Colonic mucosa (tissue), 4 donors: ENCODE measurements at regions not wholly inside any gene's neighbourhood (a gene's known extent, or its start where the extent isn't known, plus 50 kb on each side); places are given as distances from the start of the nearest gene placed in this dataset.

ENCODE experiments used
- DNase-seq: peaks from one replicate; pipeline ENCODE4 v3.0.0-alpha.2; 2020
- H3K27ac ChIP-seq: fragments of 200-600 bp; one replicate; pipeline ENCODE4 v1.8.0; 2021
- H3K27me3 ChIP-seq: fragments of 200-600 bp; one replicate; pipeline ENCODE4 v1.8.0; 2021
- H3K36me3 ChIP-seq: fragments of 200-600 bp; one replicate; pipeline ENCODE4 v1.8.0; 2021
- H3K4me1 ChIP-seq: fragments of 200-600 bp; one replicate; pipeline ENCODE4 v1.8.0; 2021; ENCODE audit warnings: mild to moderate bottlenecking
- H3K4me3 ChIP-seq: fragments of 200-600 bp; one replicate; pipeline ENCODE4 v1.8.0; 2021
- H3K9ac ChIP-seq, 2 donors: one replicate each; pipeline ENCODE4 v1.7.0; 2013; ENCODE audit warnings: control low read depth in 2 of 2, low read depth in 2 of 2, low read length in 2 of 2
- H3K9me3 ChIP-seq: fragments of 200-600 bp; one replicate; pipeline ENCODE4 v1.8.0; 2021
- CTCF ChIP-seq: fragments of 200-600 bp; IDR thresholded peaks from one replicate; pipeline ENCODE4 v1.8.0; 2022; ENCODE audit warnings: antibody characterized with exemption, mild to moderate bottlenecking
- intact Hi-C: fragments of 100-400 bp; cut with DNase I; formaldehyde crosslinking; loops from one replicate; pipeline ENCODE4 v1.14.1; 2022
- donor health status: healthy.
- donor health status: DM: no; HTN: no; CAD: no.
- donor health status: DM: no; HTN: no; CAD: no.

DNA sequence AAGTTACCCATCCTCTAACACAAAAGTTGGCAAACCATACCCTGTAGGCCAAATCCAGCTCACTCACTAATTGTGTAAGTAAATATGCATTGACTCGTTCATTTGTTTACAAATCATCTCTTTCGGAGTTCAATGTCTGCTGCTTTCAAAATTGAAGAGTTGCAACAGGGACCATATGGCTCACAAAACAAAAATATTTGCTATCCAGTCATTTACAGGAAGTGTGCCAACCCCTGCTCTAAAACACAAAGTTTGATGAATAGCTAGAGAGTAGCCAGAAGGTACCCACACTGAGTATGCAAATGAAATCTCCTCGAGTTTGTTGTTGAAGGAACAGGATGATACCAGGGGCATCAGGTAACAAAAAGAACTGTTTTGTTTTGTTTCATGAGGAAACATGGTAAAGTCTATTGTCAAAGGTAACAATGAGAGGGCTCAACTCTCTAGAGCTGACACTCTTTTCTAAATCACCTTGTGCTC lies 236.2 kb upstream of the THBS1 start:
- H3K4me1 ChIP-seq: no peaks in the 10 kb centered on the region
- DNase-seq: no peak
- H3K36me3 ChIP-seq: no peaks in the 10 kb centered on the region
- intact Hi-C loops: no loop called here
- H3K9me3 ChIP-seq: no peaks in the 10 kb centered on the region
- H3K27ac ChIP-seq: no peak overlapping the region
- no peaks in the 10 kb centered on the region for H3K27me3 ChIP-seq
- no peak for TF ChIP-seq CTCF
- H3K4me3 ChIP-seq: no peak overlapping the region
- no peak overlapping the region for H3K9ac ChIP-seq

DNA sequence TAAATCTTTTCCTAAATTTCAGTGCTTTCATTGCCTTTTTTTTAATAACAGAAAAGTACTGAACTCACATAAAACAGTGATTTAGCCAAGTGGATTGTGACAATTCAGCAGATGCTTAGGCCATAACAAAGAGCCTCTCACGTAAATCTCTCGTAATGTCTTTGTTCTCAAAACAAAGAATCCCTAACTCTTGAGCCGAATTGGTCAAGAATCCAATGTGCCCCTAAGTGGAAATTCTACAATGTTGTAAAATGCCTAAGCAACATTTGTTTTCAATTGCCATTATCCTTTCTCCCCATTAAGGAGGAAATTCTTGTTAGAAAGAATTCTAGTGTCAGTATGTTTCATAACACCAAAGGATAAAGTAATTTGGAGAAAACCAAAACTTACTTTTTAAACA lies 235.7 kb upstream of the THBS1 start:
- Histone ChIP-seq H3K27ac (no peak overlapping the region), H3K9me3 (no peaks in the 10 kb centered on the region), H3K27me3 (no peaks in the 10 kb centered on the region), H3K36me3 (no peaks in the 10 kb centered on the region), H3K4me1 (no peaks in the 10 kb centered on the region), H3K4me3 (no peak overlapping the region), H3K9ac (no peak overlapping the region)
- intact Hi-C loops: no loop called here
- DNase-seq: no peak
- no peak for TF ChIP-seq CTCF

DNA sequence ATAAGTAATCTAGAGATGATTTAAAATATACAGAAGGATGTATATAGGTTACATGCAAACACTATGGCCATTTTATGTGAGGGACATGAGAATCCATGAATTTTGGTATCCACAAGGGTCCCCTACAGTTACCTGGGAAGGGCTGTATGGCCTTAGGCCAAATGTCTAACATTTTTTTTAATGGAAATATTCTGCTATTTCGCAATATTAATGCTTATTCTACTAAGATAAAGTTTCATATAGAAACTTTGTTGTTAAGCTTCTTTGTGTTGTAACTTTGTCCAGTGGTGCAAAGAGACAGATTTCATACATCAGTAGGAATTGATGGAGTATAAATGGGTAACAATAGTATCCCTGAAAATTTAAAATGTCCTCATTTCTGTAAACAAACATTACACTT lies 233.4 kb upstream of the THBS1 start:
- intact Hi-C loops: no loop called here
- Histone ChIP-seq H3K4me1 (no peaks in the 10 kb centered on the region), H3K9me3 (no peaks in the 10 kb centered on the region), H3K36me3 (no peaks in the 10 kb centered on the region), H3K27ac (no peak overlapping the region), H3K27me3 (no peaks in the 10 kb centered on the region), H3K9ac (no peak overlapping the region), H3K4me3 (no peak overlapping the region)
- DNase-seq: no peak
- no peak for TF ChIP-seq CTCF

DNA sequence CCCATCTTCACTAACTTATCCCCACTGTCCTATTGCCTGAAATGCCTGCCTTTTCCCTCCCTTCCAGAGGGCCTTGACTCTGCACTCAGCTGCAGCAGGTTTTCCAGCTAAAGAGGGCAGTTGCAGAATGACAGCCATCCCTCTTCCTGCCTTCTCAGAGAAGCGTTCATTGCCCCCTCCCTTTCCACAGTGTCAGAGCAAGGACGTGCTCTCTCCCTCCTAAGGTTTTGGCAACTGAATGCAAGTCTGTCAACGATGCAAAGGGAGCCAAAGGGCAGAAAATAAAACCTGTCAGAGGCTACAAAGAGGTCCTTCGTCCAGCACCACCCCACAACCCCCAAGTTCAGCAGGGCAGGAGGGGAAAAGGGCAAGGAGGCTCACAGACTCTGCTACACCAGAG lies 230.1 kb upstream of the THBS1 start:
- Histone ChIP-seq H3K4me1 (no peaks in the 10 kb centered on the region), H3K9me3 (no peaks in the 10 kb centered on the region), H3K27me3 (no peaks in the 10 kb centered on the region), H3K36me3 (no peaks in the 10 kb centered on the region), H3K27ac (no peak overlapping the region), H3K9ac (no peak overlapping the region), H3K4me3 (no peak overlapping the region)
- TF ChIP-seq CTCF: no peak
- intact Hi-C loops: no loop called here
- DNase-seq: no peak

- intact Hi-C loops: no loop called here
- Histone ChIP-seq H3K9ac (no peak overlapping the region), H3K27ac (no peak overlapping the region)
Observed at GRCh38 chr15:39354189-39354588, 226.7 kb upstream of the THBS1 start.

More at GRCh38 chr15:39354189-39354588, 226.7 kb upstream of the THBS1 start:
- TF ChIP-seq CTCF: no peak
- Histone ChIP-seq H3K4me1 (no peaks in the 10 kb centered on the region), H3K4me3 (no peak overlapping the region), H3K36me3 (no peaks in the 10 kb centered on the region), H3K27me3 (no peaks in the 10 kb centered on the region), H3K9me3 (no peaks in the 10 kb centered on the region)
- DNase-seq: no peak
